GM12891 (cell line): ENCODE measurements at regions not wholly inside any gene's neighbourhood (a gene's known extent, or its start where the extent isn't known, plus 50 kb on each side); places are given as distances from the start of the nearest gene placed in this dataset.

ENCODE experiments used
- PAX5 ChIP-seq: IDR thresholded peaks from 2 replicates; pipeline ENCODE4 v1.6.1; 2011; ENCODE audit warnings: low read length, moderate library complexity, mild to moderate bottlenecking; ENCODE audit not compliant: insufficient read depth, severe bottlenecking
- POLR2A ChIP-seq: IDR thresholded peaks from 2 replicates; pipeline ENCODE4 v1.6.1; 2011; ENCODE audit warnings: low read depth, low read length, control low read depth
- POLR2AphosphoS5 ChIP-seq: IDR thresholded peaks from 2 replicates; pipeline ENCODE4 v1.6.1; 2011; ENCODE audit warnings: low read depth, low read length, control low read depth
- POU2F2 ChIP-seq: IDR thresholded peaks from 2 replicates; pipeline ENCODE4 v1.6.1; 2011; ENCODE audit warnings: low read depth, mild to moderate bottlenecking, control low read depth, low read length, moderate library complexity
- TAF1 ChIP-seq: IDR thresholded peaks from 2 replicates; pipeline ENCODE4 v1.6.1; 2011; ENCODE audit warnings: low read depth, low read length, control low read depth

DNA sequence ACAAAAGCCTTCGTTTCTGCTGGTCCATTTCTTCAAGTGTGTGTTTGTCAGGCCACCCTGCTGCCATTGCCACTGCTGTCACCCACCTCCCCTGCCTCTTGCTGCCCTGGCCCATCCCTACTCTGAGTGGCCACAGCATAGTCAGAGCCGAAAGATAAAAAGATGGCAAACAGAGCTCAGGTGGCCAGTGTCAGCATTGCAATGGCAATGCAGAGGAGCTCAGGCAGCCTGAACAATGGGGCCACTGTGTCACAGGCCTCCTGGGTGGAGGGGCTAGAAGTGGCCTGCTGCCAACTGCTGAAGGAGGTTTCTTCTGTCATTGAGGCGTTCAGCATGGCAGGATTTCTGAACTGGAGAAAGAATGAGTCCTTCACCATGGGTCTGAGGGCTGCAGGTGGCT, 137.1 kb downstream of the CSNK2A3 start:
- TF ChIP-seq POLR2A: no peak
- no peak for TF ChIP-seq TAF1
- no peak for TF ChIP-seq POLR2AphosphoS5
- no peak for TF ChIP-seq PAX5
- TF ChIP-seq POU2F2: no peak
